Central memory CD8-positive, alpha-beta T cell (primary cell): ENCODE measurements at regions not wholly inside any gene's neighbourhood (a gene's known extent, or its start where the extent isn't known, plus 50 kb on each side); places are given as distances from the start of the nearest gene placed in this dataset.
"Not testable (repeated sequence)": the region's sequence is repeated elsewhere in the genome, so short reads cannot be mapped to it uniquely, and the experiment has no call there.

Experiments used
- ATAC-seq: fragments of 150-1000 bp; cut with Tn5 transposase; replicated peaks from 2 replicates; pipeline ENCODE4 v1.10.0; 2022; ENCODE audit warnings: mild to moderate bottlenecking, moderate FRiP score, moderate number of reproducible peaks; ENCODE audit not compliant: poor library complexity, severe bottlenecking; ENCODE audit errors: extremely low read depth
- DNase-seq, 2 donors: peaks; one replicate each; pipeline ENCODE4 v3.0.0; 2021; ENCODE audit warnings: low spot score in 2 of 2
- H3K27ac Mint-ChIP-seq: one replicate; pipeline ENCODE4 v1.8.0; 2022; ENCODE audit warnings: low read depth, mild to moderate bottlenecking, moderate library complexity, mixed read lengths
- H3K27me3 Mint-ChIP-seq: one replicate; pipeline ENCODE4 v1.8.0; 2022; ENCODE audit warnings: mixed read lengths
- H3K36me3 Mint-ChIP-seq: one replicate; pipeline ENCODE4 v1.8.0; 2022; ENCODE audit warnings: mild to moderate bottlenecking, moderate library complexity, mixed read lengths; ENCODE audit not compliant: insufficient read depth
- H3K4me1 Mint-ChIP-seq: one replicate; pipeline ENCODE4 v1.8.0; 2022; ENCODE audit warnings: mixed read lengths
- H3K4me3 Mint-ChIP-seq: one replicate; pipeline ENCODE4 v1.8.0; 2022; ENCODE audit warnings: mild to moderate bottlenecking, moderate library complexity, mixed read lengths
- H3K9me3 Mint-ChIP-seq: one replicate; pipeline ENCODE4 v1.8.0; 2022; ENCODE audit warnings: mixed read lengths

DNA sequence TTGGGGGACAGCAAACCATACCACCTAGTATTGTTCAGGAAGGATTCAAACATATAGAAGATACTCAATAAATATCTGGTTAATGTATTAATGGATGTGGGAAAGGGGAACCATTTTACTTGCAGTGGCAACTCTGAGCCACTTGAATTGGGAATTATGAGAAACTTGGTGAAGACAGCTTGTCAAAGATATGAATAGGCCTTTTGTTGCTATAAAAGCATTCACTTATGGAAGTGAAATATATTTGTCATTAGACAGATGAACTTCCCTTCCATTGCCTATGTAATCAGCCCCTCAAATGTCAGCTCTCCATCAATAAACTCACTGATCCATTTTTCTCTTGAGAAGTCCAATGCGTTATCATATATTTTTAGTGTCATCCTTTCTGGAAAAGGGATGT is 56.1 kb downstream of the GPR85 start:
- Mint-ChIP-seq H3K27ac (no peak overlapping the region), H3K27me3 (peaks cover 21% of the 10 kb centered on the region), H3K9me3 (no peaks in the 10 kb centered on the region), H3K4me3 (no peak overlapping the region), H3K4me1 (no peaks in the 10 kb centered on the region), H3K36me3 (no peaks in the 10 kb centered on the region)
- ATAC-seq (no peak), DNase-seq (no peak)

DNA sequence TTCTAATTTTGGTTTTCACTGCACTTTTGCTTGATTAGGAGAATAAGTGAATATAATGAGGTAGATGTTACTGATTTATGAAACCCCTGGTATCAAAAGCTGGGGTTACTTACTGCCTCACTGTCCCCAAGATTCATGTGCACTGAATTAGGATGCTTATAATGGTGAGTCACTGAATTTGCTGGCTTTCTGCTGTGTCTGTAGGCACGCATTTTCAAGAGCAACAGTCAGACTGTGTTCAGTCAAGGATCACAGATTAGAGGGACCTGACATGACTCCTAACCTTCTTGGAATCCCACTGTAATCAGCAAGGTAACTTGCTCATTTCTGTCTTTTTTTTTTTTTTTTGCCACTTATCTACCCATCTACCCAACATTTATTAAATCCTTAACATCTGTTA is 59.7 kb downstream of the GPR85 start:
- H3K27me3 Mint-ChIP-seq: peaks cover 18% of the 10 kb centered on the region
- H3K4me3 Mint-ChIP-seq: no peak overlapping the region
- H3K4me1 Mint-ChIP-seq: no peaks in the 10 kb centered on the region
- H3K9me3 Mint-ChIP-seq: peaks cover 5% of the 10 kb centered on the region
- DNase-seq (no peak), ATAC-seq (no peak)
- H3K27ac Mint-ChIP-seq: no peak overlapping the region
- H3K36me3 Mint-ChIP-seq: no peaks in the 10 kb centered on the region

DNA sequence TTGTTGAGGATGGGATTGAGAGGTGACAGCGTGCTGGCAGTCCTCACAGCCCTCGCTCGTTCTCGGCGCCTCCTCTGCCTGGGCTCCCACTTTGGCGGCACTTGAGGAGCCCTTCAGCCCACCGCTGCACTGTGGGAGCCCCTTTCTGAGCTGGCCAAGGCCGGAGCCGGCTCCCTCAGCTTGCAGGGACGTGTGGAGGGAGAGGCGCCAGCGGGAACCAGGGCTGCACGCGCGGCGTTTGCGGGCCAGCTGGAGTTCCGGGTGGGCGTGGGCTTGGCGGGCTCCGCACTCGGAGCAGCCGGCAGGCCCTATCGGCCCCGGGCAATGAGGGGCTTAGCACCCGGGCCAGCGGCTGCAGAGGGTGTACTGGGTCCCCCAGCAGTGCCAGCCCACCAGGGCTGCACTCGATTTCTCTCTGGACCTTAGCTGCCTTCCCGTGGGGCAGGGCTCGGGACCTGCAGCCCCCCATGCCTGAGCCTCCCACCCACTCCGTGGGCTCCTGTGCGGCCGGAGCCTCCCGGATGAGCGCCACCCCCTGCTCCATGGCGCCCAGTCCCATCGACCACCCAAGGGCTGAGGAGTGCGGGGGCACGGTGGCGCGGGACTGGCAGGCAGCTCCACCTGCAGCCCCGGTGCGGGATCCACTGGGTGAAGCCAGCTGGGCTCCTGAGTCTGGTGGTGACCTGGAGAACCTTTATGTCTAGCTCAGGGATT is 69.3 kb downstream of the GPR85 start:
- H3K9me3 Mint-ChIP-seq: peaks cover 10% of the 10 kb centered on the region
- H3K4me3 Mint-ChIP-seq, DNase-seq, H3K27me3 Mint-ChIP-seq, ATAC-seq, H3K36me3 Mint-ChIP-seq, H3K4me1 Mint-ChIP-seq, H3K27ac Mint-ChIP-seq: not testable (repeated sequence)

DNA sequence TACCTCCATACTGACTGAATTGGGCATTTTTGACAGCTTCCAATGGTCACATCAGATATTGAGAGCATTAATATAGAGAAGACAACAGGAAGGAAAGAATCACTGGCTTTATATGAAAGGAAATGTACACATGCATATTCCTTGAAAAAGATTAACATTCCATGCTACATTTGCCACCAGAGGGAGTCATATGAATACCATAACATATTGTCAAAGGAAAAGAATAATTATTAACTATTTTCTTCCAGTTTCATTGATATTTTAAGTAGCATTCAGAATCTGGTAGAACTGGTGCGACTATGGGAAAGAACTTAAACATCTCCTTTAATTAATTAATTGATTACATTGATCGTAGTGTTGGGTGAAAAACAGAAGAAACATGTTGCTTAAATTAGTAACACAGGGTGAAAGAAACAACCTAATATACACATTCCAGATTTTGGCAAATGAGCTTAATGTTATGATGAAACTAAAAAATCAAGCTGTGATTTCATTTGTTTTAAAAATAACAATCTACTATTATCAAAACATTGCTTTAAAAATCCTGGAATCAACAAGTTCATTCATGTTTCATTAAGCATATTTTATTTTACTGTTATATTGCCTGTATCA is 71.5 kb downstream of the GPR85 start:
- Mint-ChIP-seq H3K4me1 (no peaks in the 10 kb centered on the region), H3K27ac (no peak overlapping the region), H3K9me3 (no peaks in the 10 kb centered on the region), H3K27me3 (no peaks in the 10 kb centered on the region), H3K4me3 (no peak overlapping the region), H3K36me3 (no peaks in the 10 kb centered on the region)
- no peak for ATAC-seq
- no peak for DNase-seq

DNA sequence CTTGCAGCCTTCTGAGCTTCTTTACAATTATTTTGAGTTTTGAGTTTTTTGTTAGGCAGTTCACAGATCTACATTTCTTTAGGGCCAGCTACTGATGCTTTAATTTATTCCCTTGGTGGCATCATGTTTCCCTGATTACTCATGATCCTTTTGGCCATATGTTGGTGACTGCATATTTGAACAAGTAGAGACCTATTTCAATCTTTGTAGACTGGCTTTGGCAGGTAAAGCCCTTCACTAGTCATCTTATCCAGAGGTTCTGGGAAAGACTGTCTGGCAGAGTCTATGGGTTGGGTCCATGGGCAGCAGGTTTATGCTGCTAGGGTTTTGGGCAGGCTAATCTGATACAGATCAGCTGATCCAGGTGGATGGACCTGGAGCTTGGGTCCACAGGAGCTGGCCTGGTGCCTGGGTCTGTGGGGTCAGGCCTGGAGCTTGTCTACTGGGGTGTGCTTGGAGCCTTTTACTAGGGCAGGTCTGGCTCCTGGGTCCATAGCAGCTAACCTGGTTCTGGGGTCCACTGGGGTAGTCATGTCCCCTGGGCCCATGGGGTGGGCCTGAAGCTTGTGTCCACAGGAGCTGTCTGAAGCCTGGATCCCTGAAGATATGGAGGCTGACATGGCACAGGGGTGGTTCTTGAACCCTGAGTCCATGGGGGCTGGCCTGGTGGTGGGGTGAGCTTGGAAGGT is 72.7 kb downstream of the GPR85 start:
- no peaks in the 10 kb centered on the region for H3K4me1 Mint-ChIP-seq
- DNase-seq (no peak), ATAC-seq (no peak)
- H3K27me3 Mint-ChIP-seq: no peaks in the 10 kb centered on the region
- H3K27ac Mint-ChIP-seq: no peak overlapping the region
- H3K9me3 Mint-ChIP-seq: no peaks in the 10 kb centered on the region
- no peak overlapping the region for H3K4me3 Mint-ChIP-seq
- no peaks in the 10 kb centered on the region for H3K36me3 Mint-ChIP-seq

DNA sequence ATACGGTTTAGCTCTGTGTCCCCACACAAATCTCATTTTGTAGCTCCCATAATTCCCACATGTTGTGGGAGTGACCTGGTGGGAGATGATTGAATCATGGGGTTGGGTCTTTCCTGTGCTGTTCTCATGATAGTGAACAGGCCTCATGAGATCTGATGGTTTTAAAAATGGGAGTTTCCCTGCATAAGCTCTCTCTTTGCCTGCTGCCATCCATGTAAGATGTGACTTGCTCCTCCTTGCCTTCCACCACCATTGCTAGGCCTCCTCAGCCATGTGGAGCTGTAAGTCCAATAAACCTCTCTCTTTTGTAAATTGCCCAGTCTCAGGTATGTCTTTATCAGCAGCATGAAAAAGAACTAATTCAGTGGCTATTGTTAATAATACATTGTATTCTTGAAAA is 73.8 kb downstream of the GPR85 start:
- not testable (repeated sequence) for H3K4me3 Mint-ChIP-seq, H3K27me3 Mint-ChIP-seq, DNase-seq, H3K9me3 Mint-ChIP-seq, H3K4me1 Mint-ChIP-seq, H3K36me3 Mint-ChIP-seq, ATAC-seq, H3K27ac Mint-ChIP-seq

DNA sequence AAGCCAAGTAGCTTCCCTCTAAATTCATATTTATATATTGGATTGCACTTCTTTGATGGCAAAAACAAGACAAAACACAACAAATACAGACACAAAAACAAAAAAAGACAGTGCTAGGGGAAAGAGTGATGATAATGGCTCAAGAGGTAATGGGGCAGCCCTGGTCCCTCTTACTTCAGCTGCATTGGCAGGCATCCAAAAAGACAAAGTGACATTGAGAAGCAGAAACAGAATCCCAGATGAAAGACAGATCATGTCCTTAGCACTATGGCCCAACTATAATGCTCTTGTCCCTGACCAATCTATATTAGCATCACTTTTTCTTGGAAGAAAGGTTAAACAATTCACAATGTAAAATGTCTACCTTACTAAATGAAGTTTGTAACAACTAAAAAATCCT is 76.2 kb downstream of the GPR85 start:
- no peak overlapping the region for H3K27ac Mint-ChIP-seq
- H3K4me1 Mint-ChIP-seq: no peaks in the 10 kb centered on the region
- no peak for ATAC-seq
- H3K9me3 Mint-ChIP-seq: no peaks in the 10 kb centered on the region
- no peak for DNase-seq
- H3K36me3 Mint-ChIP-seq: peaks cover 2% of the 10 kb centered on the region
- H3K4me3 Mint-ChIP-seq: no peak overlapping the region
- H3K27me3 Mint-ChIP-seq: peaks cover 11% of the 10 kb centered on the region

DNA sequence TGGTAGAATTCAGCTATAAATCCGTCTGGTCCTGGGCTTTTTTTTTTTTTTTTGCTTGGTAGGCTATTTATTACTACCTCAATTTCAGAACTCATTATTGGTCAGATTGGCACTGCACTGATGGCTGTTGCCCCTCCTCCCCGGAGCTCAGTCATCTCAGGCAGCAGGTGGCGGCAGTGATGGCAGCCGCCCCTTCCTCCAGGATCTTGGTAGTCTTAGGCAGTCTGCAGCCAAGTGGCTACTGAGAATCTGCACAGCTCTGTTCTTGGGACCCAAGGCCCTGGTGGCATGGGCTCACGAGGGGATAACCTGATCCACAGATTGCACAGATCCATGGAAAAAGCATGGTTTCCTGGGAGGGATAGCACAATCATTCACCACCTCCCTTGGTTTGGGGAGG is 77.9 kb downstream of the GPR85 start:
- H3K9me3 Mint-ChIP-seq: no peaks in the 10 kb centered on the region
- H3K4me1 Mint-ChIP-seq: no peaks in the 10 kb centered on the region
- no peak overlapping the region for H3K27ac Mint-ChIP-seq
- ATAC-seq (no peak), DNase-seq (no peak)
- H3K4me3 Mint-ChIP-seq: no peak overlapping the region
- peaks cover 2% of the 10 kb centered on the region for H3K36me3 Mint-ChIP-seq
- H3K27me3 Mint-ChIP-seq: peaks cover 18% of the 10 kb centered on the region

DNA sequence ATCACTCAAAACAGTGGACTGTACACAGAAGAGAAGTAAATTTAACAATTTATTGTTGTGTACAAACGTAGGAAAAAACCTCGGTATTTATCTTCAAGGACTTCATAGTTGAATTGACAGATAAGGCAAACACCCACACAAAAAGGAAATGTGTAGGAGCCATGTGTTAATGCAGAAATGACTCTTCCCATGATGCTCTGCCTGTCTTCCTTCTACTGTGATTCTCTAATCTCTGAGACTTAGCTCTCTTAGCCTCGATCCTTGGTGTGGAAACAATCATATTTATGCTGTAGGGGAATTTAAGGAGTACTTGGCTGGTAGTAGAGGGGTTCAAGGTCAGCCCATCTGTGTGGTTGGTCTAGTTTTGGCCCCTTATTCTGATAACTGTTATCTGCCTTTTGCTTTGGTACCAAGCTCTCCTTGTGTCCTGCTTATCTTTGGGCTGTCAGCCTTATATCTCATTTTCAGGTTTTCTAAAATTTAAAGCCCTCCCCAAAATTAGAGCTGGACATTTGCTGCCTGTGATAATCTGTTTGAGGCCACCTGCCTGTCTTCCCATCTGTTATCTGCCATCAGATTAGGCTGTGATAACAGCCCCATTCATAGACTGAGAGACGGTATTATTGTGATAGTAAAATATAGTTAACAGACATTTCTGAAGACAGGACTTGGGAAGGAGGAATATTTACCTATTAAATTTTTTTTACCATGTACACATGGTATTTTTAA is 81.7 kb downstream of the GPR85 start:
- Mint-ChIP-seq H3K36me3 (peaks cover 4% of the 10 kb centered on the region), H3K4me1 (no peaks in the 10 kb centered on the region)

DNA sequence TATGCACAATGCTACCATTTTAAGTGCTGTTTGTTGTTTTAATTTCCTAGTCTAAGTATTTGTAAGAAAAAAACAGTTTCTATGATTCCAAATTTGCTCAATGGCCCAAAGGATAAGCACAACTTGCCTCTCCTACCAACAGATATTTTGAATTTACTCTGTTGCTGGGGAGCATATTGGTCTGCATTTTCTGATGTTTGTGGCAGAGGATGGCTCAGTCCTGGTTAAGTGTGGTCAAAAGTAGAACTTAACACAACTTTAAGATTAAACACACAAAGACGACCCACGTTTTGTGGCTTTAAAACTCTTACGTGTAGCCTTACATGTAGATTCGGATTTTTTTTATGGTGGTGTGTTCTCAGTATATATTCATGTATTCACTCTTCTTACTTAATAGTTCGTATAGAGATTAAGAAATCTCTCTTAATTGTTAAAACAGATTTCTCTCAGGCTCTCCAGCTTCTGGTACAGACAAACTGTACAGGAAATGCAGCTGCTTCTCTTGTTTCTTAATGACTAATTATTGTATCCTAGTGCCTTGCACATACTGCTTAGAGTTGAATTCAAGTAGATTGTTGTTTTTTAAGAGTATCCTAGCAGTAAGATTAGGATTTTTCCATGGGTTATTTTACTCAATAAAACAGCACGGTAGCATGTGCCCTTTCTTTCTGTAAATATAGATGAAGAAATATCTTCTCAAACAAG is 86.2 kb downstream of the GPR85 start:
- peaks cover 2% of the 10 kb centered on the region for H3K36me3 Mint-ChIP-seq

More for the DNA sequence above, 81.7 kb downstream of the GPR85 start:
- H3K9me3 Mint-ChIP-seq: no peaks in the 10 kb centered on the region
- H3K27me3 Mint-ChIP-seq: peaks cover 34% of the 10 kb centered on the region
- H3K4me3 Mint-ChIP-seq: no peak overlapping the region
- no peak for ATAC-seq
- no peak overlapping the region for H3K27ac Mint-ChIP-seq
- DNase-seq: no peak

DNA sequence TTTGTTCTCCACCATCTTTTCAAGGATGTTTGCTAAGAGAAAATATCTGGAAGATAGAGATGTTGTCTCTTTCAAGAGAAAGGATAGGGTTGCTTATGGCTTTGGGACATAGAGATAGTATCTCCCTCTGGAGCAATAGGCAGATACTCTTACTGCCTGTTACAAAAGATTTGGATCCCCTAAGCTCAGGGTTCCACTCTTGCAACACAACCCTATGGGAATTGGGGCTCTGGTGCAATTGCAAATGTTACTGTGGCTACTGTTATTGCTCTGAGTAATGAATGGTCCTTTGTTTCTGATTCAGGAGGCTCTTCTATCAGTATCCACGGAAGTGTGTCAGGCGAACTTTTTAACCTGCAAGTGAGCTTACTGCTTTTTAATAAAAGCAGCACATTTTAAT is 88.8 kb downstream of the GPR85 start:
- peaks cover 15% of the 10 kb centered on the region for H3K27me3 Mint-ChIP-seq
- H3K4me3 Mint-ChIP-seq: no peak overlapping the region

More for the DNA sequence above, 86.2 kb downstream of the GPR85 start:
- peaks cover 24% of the 10 kb centered on the region for H3K27me3 Mint-ChIP-seq
- no peak overlapping the region for H3K4me3 Mint-ChIP-seq
- H3K9me3 Mint-ChIP-seq: no peaks in the 10 kb centered on the region
- ATAC-seq (no peak), DNase-seq (no peak)
- no peak overlapping the region for H3K27ac Mint-ChIP-seq
- H3K4me1 Mint-ChIP-seq: no peaks in the 10 kb centered on the region

DNA sequence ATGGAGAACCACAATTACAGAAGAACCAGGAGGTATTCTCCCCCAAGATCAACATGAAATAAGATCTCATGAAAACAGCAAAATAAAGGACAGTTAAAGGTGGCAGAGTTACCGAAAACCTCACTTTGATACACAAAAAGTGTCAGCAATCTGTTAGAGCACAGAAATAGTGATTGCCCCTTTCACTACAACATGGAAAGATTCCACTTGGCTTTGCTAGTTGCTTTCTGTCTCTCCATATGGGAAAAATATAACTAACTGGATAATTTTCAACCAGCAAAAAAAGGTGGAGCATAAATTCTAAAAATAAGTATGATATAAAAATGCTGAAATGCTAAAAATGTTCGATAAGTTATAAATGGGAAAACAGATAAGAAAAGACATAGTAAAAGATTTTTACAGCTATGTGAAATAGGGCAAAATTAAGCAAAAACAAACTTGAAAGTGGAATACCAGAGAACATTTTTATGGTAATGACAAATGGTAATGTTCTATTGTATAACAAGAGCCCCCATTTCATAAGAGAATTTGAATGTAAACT is 90.2 kb downstream of the GPR85 start:
- no peak overlapping the region for H3K4me3 Mint-ChIP-seq
- H3K27ac Mint-ChIP-seq: no peak overlapping the region
- H3K4me1 Mint-ChIP-seq: no peaks in the 10 kb centered on the region
- DNase-seq: no peak
- no peaks in the 10 kb centered on the region for H3K9me3 Mint-ChIP-seq
- H3K27me3 Mint-ChIP-seq: peaks cover 13% of the 10 kb centered on the region
- H3K36me3 Mint-ChIP-seq: no peaks in the 10 kb centered on the region
- no peak for ATAC-seq

More for the DNA sequence above, 88.8 kb downstream of the GPR85 start:
- H3K36me3 Mint-ChIP-seq: peaks cover 2% of the 10 kb centered on the region
- H3K9me3 Mint-ChIP-seq: no peaks in the 10 kb centered on the region
- no peak for ATAC-seq
- no peak for DNase-seq
- H3K27ac Mint-ChIP-seq: no peak overlapping the region
- no peaks in the 10 kb centered on the region for H3K4me1 Mint-ChIP-seq
